ENCODE measurements at regions not wholly inside any gene's neighbourhood (a gene's known extent, or its start where the extent isn't known, plus 50 kb on each side); places are given as distances from the start of the nearest gene placed in this dataset.

DNA sequence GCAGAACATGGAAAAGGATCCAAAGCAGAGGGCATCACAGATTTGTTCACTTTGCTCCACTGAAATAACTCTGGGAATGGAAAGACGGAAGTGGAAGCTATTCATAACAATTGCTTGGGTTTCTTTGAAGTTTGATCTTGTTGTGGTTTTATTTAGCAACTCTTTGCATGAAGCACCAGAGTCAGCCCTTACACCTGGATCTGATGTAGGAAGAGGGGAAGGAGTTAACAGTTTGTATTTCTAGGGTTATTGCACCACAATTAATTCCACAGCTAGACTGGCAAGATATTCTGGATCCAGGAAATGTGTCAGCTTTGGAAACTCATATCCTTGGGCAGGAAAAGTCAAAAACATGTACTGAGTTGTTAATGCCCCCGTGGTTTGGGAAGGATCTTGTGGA lies 1143.4 kb downstream of the CNTNAP5 start:
- Histone ChIP-seq H3K4me3 (no peak overlapping the region), H3K27ac (no peak overlapping the region), H3K36me3 (no peaks in the 10 kb centered on the region), H3K27me3 (no peaks in the 10 kb centered on the region), H3K4me1 (no peaks in the 10 kb centered on the region), H3K9me3 (no peaks in the 10 kb centered on the region)
- WGBS, 2 donors (ENCODE audit: low coverage in 1 of 2): 74 to 75% methylated on average over 2 of the region's 2 CpGs
- no peak for ATAC-seq
- TF ChIP-seq EP300 (IDR thresholded peaks at IDR 0.05): no peak
- no peak for TF ChIP-seq POLR2A (IDR thresholded peaks at IDR 0.05)
- TF ChIP-seq, protein P1, sequence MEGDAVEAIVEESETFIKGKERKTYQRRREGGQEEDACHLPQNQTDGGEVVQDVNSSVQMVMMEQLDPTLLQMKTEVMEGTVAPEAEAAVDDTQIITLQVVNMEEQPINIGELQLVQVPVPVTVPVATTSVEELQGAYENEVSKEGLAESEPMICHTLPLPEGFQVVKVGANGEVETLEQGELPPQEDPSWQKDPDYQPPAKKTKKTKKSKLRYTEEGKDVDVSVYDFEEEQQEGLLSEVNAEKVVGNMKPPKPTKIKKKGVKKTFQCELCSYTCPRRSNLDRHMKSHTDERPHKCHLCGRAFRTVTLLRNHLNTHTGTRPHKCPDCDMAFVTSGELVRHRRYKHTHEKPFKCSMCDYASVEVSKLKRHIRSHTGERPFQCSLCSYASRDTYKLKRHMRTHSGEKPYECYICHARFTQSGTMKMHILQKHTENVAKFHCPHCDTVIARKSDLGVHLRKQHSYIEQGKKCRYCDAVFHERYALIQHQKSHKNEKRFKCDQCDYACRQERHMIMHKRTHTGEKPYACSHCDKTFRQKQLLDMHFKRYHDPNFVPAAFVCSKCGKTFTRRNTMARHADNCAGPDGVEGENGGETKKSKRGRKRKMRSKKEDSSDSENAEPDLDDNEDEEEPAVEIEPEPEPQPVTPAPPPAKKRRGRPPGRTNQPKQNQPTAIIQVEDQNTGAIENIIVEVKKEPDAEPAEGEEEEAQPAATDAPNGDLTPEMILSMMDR (IDR thresholded peaks at IDR 0.05): no peak
- no peak for TF ChIP-seq POLR2AphosphoS5 (IDR thresholded peaks at IDR 0.05)

DNA sequence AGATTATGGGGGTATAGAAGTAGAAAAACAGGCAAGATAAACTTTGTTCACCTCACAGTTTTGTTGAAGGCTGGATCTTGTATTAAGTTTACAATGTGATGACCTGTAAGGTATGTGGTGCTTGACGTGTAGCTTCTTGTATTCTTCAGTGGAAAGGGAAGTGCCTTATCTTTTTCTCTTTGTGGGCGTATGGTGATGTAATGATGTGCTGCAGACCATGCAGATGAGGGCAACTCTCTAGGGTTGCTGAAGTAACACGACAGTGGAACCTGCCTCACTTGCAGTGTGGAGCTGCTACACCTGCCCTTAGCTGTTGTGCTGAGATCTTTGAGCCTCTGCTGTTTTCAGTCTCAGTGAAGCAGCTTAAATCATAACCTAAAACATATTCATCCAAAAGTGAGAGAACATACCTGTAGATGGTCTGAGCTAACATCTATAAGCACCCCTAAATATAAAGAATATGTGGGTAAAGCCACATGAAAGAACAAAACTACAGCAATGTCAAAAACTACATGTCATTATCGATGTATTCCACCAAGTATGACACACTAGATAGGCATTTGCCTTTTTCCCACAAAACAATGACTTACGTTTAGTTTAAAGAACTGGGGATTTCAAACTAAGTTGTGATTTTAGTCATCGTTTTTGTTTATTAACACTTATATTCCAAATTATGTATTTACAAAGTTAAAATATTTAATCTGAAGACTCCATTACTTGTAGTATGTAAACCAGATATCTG lies 1144.1 kb downstream of the CNTNAP5 start:
- Histone ChIP-seq H3K36me3 (no peaks in the 10 kb centered on the region), H3K27me3 (no peaks in the 10 kb centered on the region), H3K4me3 (no peak overlapping the region), H3K9me3 (no peaks in the 10 kb centered on the region), H3K4me1 (no peaks in the 10 kb centered on the region), H3K27ac (no peak overlapping the region)
- 68 to 79% methylated on average over 6 of the region's 6 CpGs for WGBS, 2 donors (ENCODE audit: low coverage in 1 of 2)
- TF ChIP-seq POLR2A (IDR thresholded peaks at IDR 0.05) (no peak), POLR2AphosphoS5 (IDR thresholded peaks at IDR 0.05) (no peak), EP300 (IDR thresholded peaks at IDR 0.05) (no peak)
- TF ChIP-seq, protein P1 (IDR thresholded peaks at IDR 0.05): no peak
- no peak for ATAC-seq

DNA sequence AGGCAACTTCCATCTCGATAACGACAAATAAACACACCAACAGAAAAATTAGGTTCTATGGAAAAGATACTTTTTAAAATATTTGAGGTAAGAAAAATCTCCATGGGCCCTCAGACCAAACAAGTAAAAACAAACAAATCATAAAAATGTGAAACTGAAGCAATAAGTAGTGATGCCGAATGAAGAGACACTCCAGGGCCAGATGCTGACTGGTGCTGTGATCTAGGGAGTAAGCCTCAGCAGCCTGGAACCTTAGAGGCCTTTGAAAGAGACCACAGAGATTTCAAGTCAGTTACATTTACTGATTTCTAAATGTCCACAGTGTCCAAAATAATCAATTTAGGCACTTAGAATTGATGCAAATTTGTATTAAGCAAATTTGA lies 1144.7 kb downstream of the CNTNAP5 start:
- Histone ChIP-seq H3K27ac (no peak overlapping the region), H3K36me3 (no peaks in the 10 kb centered on the region), H3K4me3 (no peak overlapping the region), H3K9me3 (no peaks in the 10 kb centered on the region), H3K27me3 (no peaks in the 10 kb centered on the region), H3K4me1 (no peaks in the 10 kb centered on the region)
- TF ChIP-seq POLR2A (IDR thresholded peaks at IDR 0.05) (no peak), POLR2AphosphoS5 (IDR thresholded peaks at IDR 0.05) (no peak), EP300 (IDR thresholded peaks at IDR 0.05) (no peak)
- TF ChIP-seq, protein P1 (IDR thresholded peaks at IDR 0.05): no peak
- no peak for ATAC-seq
- WGBS, 2 donors (ENCODE audit: low coverage in 1 of 2): 89 to 95% methylated on average over 3 of the region's 3 CpGs

DNA sequence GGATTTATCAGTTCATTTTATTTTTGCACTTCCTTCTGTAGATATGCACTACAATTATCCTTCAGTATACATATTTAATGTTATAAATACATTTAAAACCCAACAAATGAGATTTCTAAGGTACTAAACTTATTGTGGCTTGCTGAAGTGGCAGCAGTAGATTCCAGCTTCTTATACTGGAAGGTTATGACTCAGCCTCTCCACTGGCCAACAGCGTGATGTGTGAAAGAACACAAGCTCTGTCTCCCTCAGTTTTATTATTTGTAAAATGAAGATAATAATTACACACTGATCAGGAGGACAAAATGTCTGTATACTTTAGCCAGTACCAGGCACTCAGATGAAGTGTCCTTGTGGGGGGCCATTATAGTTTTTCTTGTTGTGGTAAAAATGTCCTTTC lies 1147.1 kb downstream of the CNTNAP5 start:
- Histone ChIP-seq H3K4me1 (no peaks in the 10 kb centered on the region), H3K9me3 (no peaks in the 10 kb centered on the region), H3K27me3 (no peaks in the 10 kb centered on the region), H3K27ac (no peak overlapping the region), H3K36me3 (no peaks in the 10 kb centered on the region), H3K4me3 (no peak overlapping the region)
- no peak for ATAC-seq
- TF ChIP-seq POLR2AphosphoS5 (IDR thresholded peaks at IDR 0.05) (no peak), POLR2A (IDR thresholded peaks at IDR 0.05) (no peak), EP300 (IDR thresholded peaks at IDR 0.05) (no peak)
- TF ChIP-seq, protein P1 (IDR thresholded peaks at IDR 0.05): no peak
- 57 to 67% methylated on average over 1 of the region's 1 CpG for WGBS, 2 donors (ENCODE audit: low coverage in 1 of 2)

DNA sequence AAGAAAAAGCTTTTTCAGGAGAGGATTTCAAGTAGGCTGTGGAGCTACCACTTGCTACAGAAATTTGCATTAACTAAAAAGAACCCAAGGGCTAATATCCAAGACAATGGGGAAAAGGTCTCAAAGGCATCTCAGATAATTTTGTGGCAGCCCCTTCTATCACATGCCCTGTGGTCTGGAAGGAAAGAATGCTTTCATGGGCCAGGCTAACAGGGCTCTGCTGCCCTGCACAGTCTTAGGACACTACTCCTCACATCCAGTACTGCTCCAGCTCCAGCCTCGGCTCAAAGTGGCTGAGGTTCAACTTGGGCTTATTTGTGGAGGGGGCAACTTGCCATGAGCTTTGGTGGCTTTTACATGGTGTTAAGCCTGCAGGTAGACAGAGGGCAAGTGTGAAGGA lies 1150.3 kb downstream of the CNTNAP5 start:
- H3K9me3 ChIP-seq: no peaks in the 10 kb centered on the region
- ATAC-seq: no peak
- H3K4me3 ChIP-seq: no peak overlapping the region
- TF ChIP-seq EP300 (IDR thresholded peaks at IDR 0.05) (no peak), POLR2AphosphoS5 (IDR thresholded peaks at IDR 0.05) (no peak), POLR2A (IDR thresholded peaks at IDR 0.05) (no peak)
- TF ChIP-seq, protein P1 (IDR thresholded peaks at IDR 0.05): no peak
- no peak overlapping the region for H3K27ac ChIP-seq
- 100% methylated on average over 1 of the region's 1 CpG; no CpG with 5 or more reads in 1 of the 2 donors for WGBS, 2 donors (ENCODE audit: low coverage in 1 of 2)
- H3K36me3 ChIP-seq: no peaks in the 10 kb centered on the region
- H3K4me1 ChIP-seq: no peaks in the 10 kb centered on the region
- no peaks in the 10 kb centered on the region for H3K27me3 ChIP-seq
